A549 (cell line): ENCODE measurements at regions not wholly inside any gene's neighbourhood (a gene's known extent, or its start where the extent isn't known, plus 50 kb on each side); places are given as distances from the start of the nearest gene placed in this dataset.

ENCODE experiments used
- ATAC-seq, 2 experiments: fragments of 200-7000 bp in 1 of 2; fragments of >200 bp in 1 of 2; cut with Nextera tagmentation in 1 of 2; cut with Tn5 transposase in 1 of 2; 3 replicates each; pipeline versions ENCODE4 v1.8.0 to v1.9.1; 2018 to 2020; ENCODE audit warnings: mild to moderate bottlenecking in 1 of 2, moderate library complexity in 1 of 2
- CTCF ChIA-PET: fragments of 300-600 bp; sonication (Branson Sonifier 250); formaldehyde crosslinking; extraction: SDS; loops from one replicate; lab custom pipeline; 2021; ENCODE audit warnings: antibody characterized with exemption, inconsistent platforms; lab: Yijun Ruan, JAX
- POLR2A ChIA-PET: fragments of 350-600 bp; formaldehyde crosslinking; extraction: SDS; loops from one replicate; lab custom pipeline; 2021; ENCODE audit warnings: antibody characterized with exemption, inconsistent platforms; lab: Yijun Ruan, JAX
- DNase-seq, 2 experiments: peaks; one replicate each; pipeline versions ENCODE4 v3.0.0 to v3.0.0-alpha.2; 2011 to 2016; ENCODE audit warnings: low read depth in 1 of 2, low spot score in 1 of 2
- FAIRE-seq: peaks from 2 replicates; lab custom pipeline; 2011; peaks lifted over from hg19 to GRCh38; lab: Jason Lieb, UNC
- H3K27ac ChIP-seq, 2 experiments: fragments of >200 bp; sonication (Bioruptor Twin); formaldehyde crosslinking; 3 replicates each; pipeline ENCODE4 v1.5.1; 2016 to 2017
- H3K4me1 ChIP-seq: fragments of >200 bp; sonication (Bioruptor Twin); formaldehyde crosslinking; 3 replicates; pipeline ENCODE4 v1.6.1; 2016
- H3K4me2 ChIP-seq: fragments of >200 bp; sonication (Bioruptor Twin); formaldehyde crosslinking; 3 replicates; pipeline ENCODE4 v1.6.1; 2016
- H3K4me3 ChIP-seq: fragments of >200 bp; sonication (Bioruptor Twin); formaldehyde crosslinking; 3 replicates; pipeline ENCODE4 v1.5.1; 2016
- H3K9me3 ChIP-seq: fragments of >200 bp; sonication (Bioruptor Twin); formaldehyde crosslinking; 3 replicates; pipeline ENCODE4 v1.6.1; 2016
- BHLHE40 ChIP-seq: IDR thresholded peaks from 2 replicates; pipeline ENCODE4 v1.6.1; 2012; ENCODE audit warnings: low read depth, low read length, inconsistent platforms
- CEBPB ChIP-seq, 2 experiments: fragments of >200 bp in 1 of 2; sonication (Bioruptor Twin) in 1 of 2; formaldehyde crosslinking in 1 of 2; IDR thresholded peaks; 2 replicates each; pipeline ENCODE4 v1.6.1; 2012 to 2016
- CHD4 ChIP-seq: fragments of 200-600 bp; sonication (generic); IDR thresholded peaks from 2 replicates; pipeline ENCODE4 v1.6.1; 2016; ENCODE audit warnings: antibody characterized with exemption, mild to moderate bottlenecking, borderline replicate concordance
- EP300 ChIP-seq, 2 experiments: fragments of >200 bp; sonication (Bioruptor Twin); formaldehyde crosslinking; IDR thresholded peaks; 2 replicates in 1 of 2; 3 replicates in 1 of 2; pipeline ENCODE4 v1.6.1; 2016 to 2017
- HEYL ChIP-seq: fragments of 250-450 bp; sonication (Bioruptor Pico); IDR thresholded peaks from 2 replicates; pipeline ENCODE4 v1.8.0; 2021; ENCODE audit warnings: mild to moderate bottlenecking, moderate library complexity
- HOXB13 ChIP-seq: fragments of 250-450 bp; sonication (Bioruptor Pico); IDR thresholded peaks from 2 replicates; pipeline ENCODE4 v1.5.0; 2020; ENCODE audit warnings: low read depth, mild to moderate bottlenecking, moderate library complexity
- KDM1A ChIP-seq: fragments of 200-600 bp; sonication (generic); IDR thresholded peaks from 2 replicates; pipeline ENCODE4 v1.6.1; 2016; ENCODE audit warnings: low read depth, mild to moderate bottlenecking
- MAZ ChIP-seq: fragments of 150-350 bp; IDR thresholded peaks from 2 replicates; pipeline ENCODE4 v1.6.1; 2014; ENCODE audit warnings: antibody characterized with exemption, low read depth, low read length, borderline replicate concordance
- NFE2L2 ChIP-seq: fragments of 150-350 bp; conservative IDR thresholded peaks from 2 replicates; pipeline ENCODE4 v1.6.1; 2014; ENCODE audit warnings: low read length
- NR3C1 ChIP-seq: fragments of >200 bp; sonication (Bioruptor Twin); formaldehyde crosslinking; IDR thresholded peaks from 3 replicates; pipeline ENCODE4 v1.6.1; 2017
- POLR2A ChIP-seq: IDR thresholded peaks from 2 replicates; pipeline ENCODE4 v1.6.1; 2012; ENCODE audit warnings: mild to moderate bottlenecking, low read length
- POLR2AphosphoS2 ChIP-seq: conservative IDR thresholded peaks from 2 replicates; pipeline ENCODE4 v1.6.1; 2012; ENCODE audit warnings: low read length, improper control_type of control experiment, inconsistent platforms
- RCOR1 ChIP-seq: fragments of 150-350 bp; IDR thresholded peaks from 2 replicates; pipeline ENCODE4 v1.6.1; 2014; ENCODE audit warnings: antibody characterized with exemption, low read length, low read depth
- RFX5 ChIP-seq: fragments of 450-650 bp; IDR thresholded peaks from 2 replicates; pipeline ENCODE4 v1.7.1; 2014; ENCODE audit warnings: antibody characterized with exemption, mild to moderate bottlenecking, moderate library complexity
- RNF2 ChIP-seq: fragments of 200-600 bp; sonication (generic); IDR thresholded peaks from 2 replicates; pipeline ENCODE4 v1.6.1; 2016; ENCODE audit warnings: low read depth, mild to moderate bottlenecking, antibody characterized with exemption, moderate library complexity, borderline replicate concordance
- WGBS: methylation state at CpG from one replicate; pipeline ENCODE4 v1.1.6; 2017; ENCODE audit errors: missing lambda C conversion rate; 5-methylcytosine and 5-hydroxymethylcytosine counted together
- TF ChIP-seq, protein P1 (sequence below): fragments of 250-450 bp; sonication (Bioruptor Pico); IDR thresholded peaks from 2 replicates; pipeline ENCODE4 v1.5.0; 2020; ENCODE audit warnings: low read depth, mild to moderate bottlenecking, moderate library complexity
- TF ChIP-seq, protein P2 (sequence below): IDR thresholded peaks from 2 replicates; pipeline ENCODE4 v1.6.1; 2012; ENCODE audit warnings: low read depth, borderline replicate concordance
- TF ChIP-seq, protein P3 (sequence below): fragments of 450-650 bp; IDR thresholded peaks from 2 replicates; pipeline ENCODE4 v1.6.1; 2014; ENCODE audit warnings: antibody characterized with exemption
- TF ChIP-seq, protein P4 (sequence below): fragments of 150-350 bp; IDR thresholded peaks from 2 replicates; pipeline ENCODE4 v1.6.1; 2014; ENCODE audit warnings: low read depth, mild to moderate bottlenecking, low read length
- TF ChIP-seq, protein P5 (sequence below): fragments of >200 bp; sonication (Bioruptor Twin); formaldehyde crosslinking; IDR thresholded peaks from 3 replicates; pipeline ENCODE4 v1.6.1; 2016

DNA sequence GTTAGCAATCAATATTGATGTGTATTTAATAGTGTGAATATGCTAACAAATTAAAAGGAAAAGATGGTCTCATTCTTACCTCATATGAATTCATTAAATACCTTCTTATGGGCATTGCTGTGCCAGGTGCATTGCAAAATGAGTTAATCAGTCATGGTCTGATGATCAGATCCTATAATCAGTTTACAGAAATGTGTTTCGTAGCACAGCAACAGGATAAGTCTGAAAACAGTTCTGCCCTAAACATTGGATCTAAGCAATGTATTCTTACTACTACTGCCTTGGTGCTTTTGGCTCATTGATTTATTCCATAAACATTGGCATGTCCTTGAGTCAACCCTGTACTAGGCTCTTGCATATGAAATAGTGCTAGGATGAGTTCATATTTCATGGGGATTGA lies 417.0 kb upstream of the JAG1 start:
- CTCF ChIA-PET = no interaction called here
- ATAC-seq (no peak), FAIRE-seq (peak; percentile 90), DNase-seq (no peak)
- Histone ChIP-seq H3K4me2 (no peak overlapping the region), H3K4me1 (no peaks in the 10 kb centered on the region), H3K4me3 (no peak overlapping the region), H3K27ac (no peak overlapping the region), H3K9me3 (no peaks in the 10 kb centered on the region)
- 88% methylated on average over 1 of the region's 1 CpG for WGBS
- TF ChIP-seq RFX5 (no peak), NFE2L2 (no peak), KDM1A (no peak), POLR2AphosphoS2 (no peak), RNF2 (no peak)
- TF ChIP-seq, protein P1, sequence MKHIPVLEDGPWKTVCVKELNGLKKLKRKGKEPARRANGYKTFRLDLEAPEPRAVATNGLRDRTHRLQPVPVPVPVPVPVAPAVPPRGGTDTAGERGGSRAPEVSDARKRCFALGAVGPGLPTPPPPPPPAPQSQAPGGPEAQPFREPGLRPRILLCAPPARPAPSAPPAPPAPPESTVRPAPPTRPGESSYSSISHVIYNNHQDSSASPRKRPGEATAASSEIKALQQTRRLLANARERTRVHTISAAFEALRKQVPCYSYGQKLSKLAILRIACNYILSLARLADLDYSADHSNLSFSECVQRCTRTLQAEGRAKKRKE (CRISPR knock-in tag) = no peak
- TF ChIP-seq, protein P2, sequence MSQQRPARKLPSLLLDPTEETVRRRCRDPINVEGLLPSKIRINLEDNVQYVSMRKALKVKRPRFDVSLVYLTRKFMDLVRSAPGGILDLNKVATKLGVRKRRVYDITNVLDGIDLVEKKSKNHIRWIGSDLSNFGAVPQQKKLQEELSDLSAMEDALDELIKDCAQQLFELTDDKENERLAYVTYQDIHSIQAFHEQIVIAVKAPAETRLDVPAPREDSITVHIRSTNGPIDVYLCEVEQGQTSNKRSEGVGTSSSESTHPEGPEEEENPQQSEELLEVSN = no peak
- TF ChIP-seq, protein P3, sequence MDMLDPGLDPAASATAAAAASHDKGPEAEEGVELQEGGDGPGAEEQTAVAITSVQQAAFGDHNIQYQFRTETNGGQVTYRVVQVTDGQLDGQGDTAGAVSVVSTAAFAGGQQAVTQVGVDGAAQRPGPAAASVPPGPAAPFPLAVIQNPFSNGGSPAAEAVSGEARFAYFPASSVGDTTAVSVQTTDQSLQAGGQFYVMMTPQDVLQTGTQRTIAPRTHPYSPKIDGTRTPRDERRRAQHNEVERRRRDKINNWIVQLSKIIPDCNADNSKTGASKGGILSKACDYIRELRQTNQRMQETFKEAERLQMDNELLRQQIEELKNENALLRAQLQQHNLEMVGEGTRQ = no peak
- POLR2A ChIA-PET = no interaction called here

DNA sequence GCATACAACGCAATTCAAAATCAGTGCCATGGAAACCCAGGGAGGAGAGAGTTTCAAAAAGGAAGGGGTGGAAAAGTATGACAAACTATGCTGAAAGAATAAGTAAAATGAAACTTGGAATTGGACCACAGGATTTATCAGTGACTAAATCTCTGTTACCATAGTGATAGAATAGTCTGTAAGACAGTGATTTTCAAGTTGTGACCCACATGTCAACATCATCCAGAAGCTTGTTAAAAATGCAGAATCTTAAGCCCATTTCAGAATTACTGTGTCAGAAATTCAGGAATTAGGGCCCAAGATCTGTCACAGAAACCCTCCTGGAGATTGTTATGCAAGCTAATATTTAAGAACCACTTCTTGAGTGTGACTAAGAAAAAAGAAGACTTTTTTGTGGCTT lies 417.7 kb upstream of the JAG1 start:
- CTCF ChIA-PET = interaction anchor here (0.7 kb wide), 1 partner anchor 417 kb away, joined by 3 read pairs; the partner anchor contains the start of gene JAG1
- POLR2A ChIA-PET = interaction anchor here (0.7 kb wide), 1 partner anchor 25 kb away, joined by 4 read pairs; no protein-coding TSS in a partner anchor
- no peaks in the 10 kb centered on the region for H3K9me3 ChIP-seq
- FAIRE-seq (no peak), ATAC-seq (no peak), DNase-seq (no peak)
- H3K4me1 ChIP-seq = no peaks in the 10 kb centered on the region
- TF ChIP-seq MAZ = no peak
- no peak for TF ChIP-seq NR3C1
- TF ChIP-seq HOXB13 = no peak
- TF ChIP-seq RNF2 = no peak
- TF ChIP-seq, protein P4, sequence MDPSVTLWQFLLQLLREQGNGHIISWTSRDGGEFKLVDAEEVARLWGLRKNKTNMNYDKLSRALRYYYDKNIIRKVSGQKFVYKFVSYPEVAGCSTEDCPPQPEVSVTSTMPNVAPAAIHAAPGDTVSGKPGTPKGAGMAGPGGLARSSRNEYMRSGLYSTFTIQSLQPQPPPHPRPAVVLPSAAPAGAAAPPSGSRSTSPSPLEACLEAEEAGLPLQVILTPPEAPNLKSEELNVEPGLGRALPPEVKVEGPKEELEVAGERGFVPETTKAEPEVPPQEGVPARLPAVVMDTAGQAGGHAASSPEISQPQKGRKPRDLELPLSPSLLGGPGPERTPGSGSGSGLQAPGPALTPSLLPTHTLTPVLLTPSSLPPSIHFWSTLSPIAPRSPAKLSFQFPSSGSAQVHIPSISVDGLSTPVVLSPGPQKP = no peak
- no peak for TF ChIP-seq EP300 (IDR thresholded peaks at IDR 0.05)
- H3K27ac ChIP-seq = no peak overlapping the region
- no peak overlapping the region for H3K4me3 ChIP-seq
- no peak overlapping the region for H3K4me2 ChIP-seq
- 93% methylated on average over 1 of the region's 1 CpG for WGBS

DNA sequence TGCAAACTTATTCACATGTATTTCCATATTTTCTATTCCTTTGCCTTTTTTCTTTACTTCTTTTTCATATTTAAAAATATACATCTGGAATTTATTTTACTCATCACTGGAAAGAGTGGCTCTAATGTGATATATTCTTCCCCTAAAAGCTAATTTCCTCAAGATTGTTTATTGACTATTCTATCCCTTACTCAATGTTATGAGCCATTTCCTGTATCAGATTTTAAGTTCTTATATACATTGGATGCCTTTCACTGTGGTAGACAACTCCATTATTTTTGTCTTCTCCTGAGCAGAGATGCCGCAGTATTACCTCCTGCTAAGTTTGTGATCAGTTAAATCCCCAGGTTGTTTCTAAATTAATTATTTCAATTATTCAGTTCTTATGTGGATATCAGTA lies 418.4 kb upstream of the JAG1 start:
- POLR2A ChIA-PET = no interaction called here
- CTCF ChIA-PET = no interaction called here
- no peak for DNase-seq
- Histone ChIP-seq H3K27ac (no peak overlapping the region), H3K4me1 (no peaks in the 10 kb centered on the region), H3K4me3 (no peak overlapping the region), H3K4me2 (no peak overlapping the region), H3K9me3 (no peaks in the 10 kb centered on the region)
- no peak for ATAC-seq
- FAIRE-seq = peak; percentile 81
- 98% methylated on average over 1 of the region's 1 CpG for WGBS
- TF ChIP-seq RCOR1 = no peak
- TF ChIP-seq CEBPB (IDR thresholded peaks at IDR 0.05) = no peak
- TF ChIP-seq EP300 (IDR thresholded peaks at IDR 0.05) = no peak
- no peak for TF ChIP-seq HEYL (CRISPR knock-in tag)
- no peak for TF ChIP-seq RNF2
- TF ChIP-seq, protein P3 = no peak
- TF ChIP-seq BHLHE40 = no peak
- no peak for TF ChIP-seq NR3C1
- TF ChIP-seq POLR2A = no peak
- no peak for TF ChIP-seq CHD4
- TF ChIP-seq, protein P5, sequence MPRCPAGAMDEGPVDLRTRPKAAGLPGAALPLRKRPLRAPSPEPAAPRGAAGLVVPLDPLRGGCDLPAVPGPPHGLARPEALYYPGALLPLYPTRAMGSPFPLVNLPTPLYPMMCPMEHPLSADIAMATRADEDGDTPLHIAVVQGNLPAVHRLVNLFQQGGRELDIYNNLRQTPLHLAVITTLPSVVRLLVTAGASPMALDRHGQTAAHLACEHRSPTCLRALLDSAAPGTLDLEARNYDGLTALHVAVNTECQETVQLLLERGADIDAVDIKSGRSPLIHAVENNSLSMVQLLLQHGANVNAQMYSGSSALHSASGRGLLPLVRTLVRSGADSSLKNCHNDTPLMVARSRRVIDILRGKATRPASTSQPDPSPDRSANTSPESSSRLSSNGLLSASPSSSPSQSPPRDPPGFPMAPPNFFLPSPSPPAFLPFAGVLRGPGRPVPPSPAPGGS = no peak
